ENCODE measurements at regions not wholly inside any gene's neighbourhood (a gene's known extent, or its start where the extent isn't known, plus 50 kb on each side); places are given as distances from the start of the nearest gene placed in this dataset.

DNA sequence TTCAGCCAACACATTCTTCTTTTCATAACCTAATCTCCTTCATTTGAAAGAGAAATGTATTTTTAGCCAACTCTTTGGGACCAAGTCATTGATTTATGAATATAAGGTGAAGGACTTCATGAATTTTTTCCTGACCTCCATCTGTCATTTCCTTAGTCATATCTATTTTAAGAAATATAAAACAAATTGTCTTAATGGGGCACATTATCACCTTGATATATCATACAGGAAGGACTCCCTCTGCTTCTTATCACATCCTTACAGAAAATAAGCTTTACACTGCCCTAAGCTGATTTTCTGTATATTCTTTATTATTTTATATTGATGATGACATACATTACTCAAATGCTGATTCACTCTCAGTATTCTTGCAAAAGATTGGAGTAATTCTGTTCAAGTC is 1076.2 kb downstream of the TDRD15 start:
- no peak for TF ChIP-seq EZH2 (IDR thresholded peaks at IDR 0.05)
- TF ChIP-seq POLR2AphosphoS5 (IDR thresholded peaks at IDR 0.05; ENCODE audit: borderline replicate concordance, low read depth, low read length) = no peak
- TF ChIP-seq FOXP2 (optimal IDR thresholded peaks at IDR 0.05; ENCODE audit: control extremely low read depth, extremely low read length, insufficient read depth) = no peak

Data from SK-N-MC (cell line).